WTC11 (cell line): ENCODE measurements at regions not wholly inside any gene's neighbourhood (a gene's known extent, or its start where the extent isn't known, plus 50 kb on each side); places are given as distances from the start of the nearest gene placed in this dataset.

Source experiments
- ATAC-seq: fragments of 200-7000 bp; cut with Tn5 transposase; 2 replicates; pipeline ENCODE4 v1.10.0; 2021; ENCODE audit warnings: mild to moderate bottlenecking, moderate library complexity
- CTCF ChIA-PET: fragments of 300-600 bp; sonication (Branson Sonifier 250); formaldehyde crosslinking; loops from one replicate; lab custom pipeline; 2021; ENCODE audit warnings: antibody characterized with exemption; lab: Charles Lee
- POLR2A ChIA-PET: fragments of 350-600 bp; sonication (Branson Sonifier 250); formaldehyde crosslinking; loops from one replicate; lab custom pipeline; 2021; ENCODE audit warnings: antibody characterized with exemption; lab: Charles Lee
- DNase-seq: peaks from one replicate; pipeline ENCODE4 v3.0.0; 2021; ENCODE audit warnings: low spot score
- H3K27ac Mint-ChIP-seq: 2 replicates; pipeline ENCODE4 v1.8.0; 2021; ENCODE audit warnings: mixed read lengths
- H3K27me3 Mint-ChIP-seq: 2 replicates; pipeline ENCODE4 v1.8.0; 2021; ENCODE audit warnings: low read depth, mild to moderate bottlenecking, moderate library complexity, mixed read lengths
- H3K36me3 Mint-ChIP-seq: 2 replicates; pipeline ENCODE4 v1.8.0; 2021; ENCODE audit warnings: mixed read lengths
- H3K4me1 Mint-ChIP-seq: 2 replicates; pipeline ENCODE4 v1.8.0; 2022; ENCODE audit warnings: mixed read lengths
- H3K4me3 Mint-ChIP-seq: 2 replicates; pipeline ENCODE4 v1.8.0; 2021; ENCODE audit warnings: mild to moderate bottlenecking, moderate library complexity, mixed read lengths
- H3K9me3 Mint-ChIP-seq: 2 replicates; pipeline ENCODE4 v1.8.0; 2021; ENCODE audit warnings: mixed read lengths
- FOXP1 ChIP-seq: sonication (generic); formaldehyde crosslinking; IDR thresholded peaks from 2 replicates; pipeline ENCODE4 v1.8.0; 2022; ENCODE audit warnings: missing genetic modification reagents, mild to moderate bottlenecking, moderate library complexity, borderline replicate concordance
- JUN ChIP-seq: sonication (generic); formaldehyde crosslinking; IDR thresholded peaks from 2 replicates; pipeline ENCODE4 v1.8.0; 2023; ENCODE audit warnings: mild to moderate bottlenecking, missing genetic modification reagents
- KAT7 ChIP-seq: sonication (generic); formaldehyde crosslinking; IDR thresholded peaks from 2 replicates; pipeline ENCODE4 v1.8.1; 2023; ENCODE audit warnings: missing genetic modification reagents, mild to moderate bottlenecking, borderline replicate concordance
- MXD4 ChIP-seq: fragments of 250-450 bp; sonication (Bioruptor Pico); IDR thresholded peaks from 2 replicates; pipeline ENCODE4 v1.8.0; 2021; ENCODE audit warnings: mild to moderate bottlenecking, moderate library complexity, borderline replicate concordance
- NR3C1 ChIP-seq: sonication (generic); formaldehyde crosslinking; conservative IDR thresholded peaks from 2 replicates; pipeline ENCODE4 v1.8.1; 2023; ENCODE audit warnings: low read depth, mild to moderate bottlenecking, missing genetic modification reagents
- PRRX2 ChIP-seq: fragments of 250-450 bp; sonication (Bioruptor Pico); IDR thresholded peaks from 2 replicates; pipeline ENCODE4 v1.8.0; 2021; ENCODE audit warnings: mild to moderate bottlenecking
- ZNF121 ChIP-seq: sonication (generic); formaldehyde crosslinking; IDR thresholded peaks from 2 replicates; pipeline ENCODE4 v1.8.0; 2023; ENCODE audit warnings: missing genetic modification reagents
- ZNF219 ChIP-seq: sonication (generic); formaldehyde crosslinking; IDR thresholded peaks from 2 replicates; pipeline ENCODE4 v1.8.0; 2023; ENCODE audit warnings: missing genetic modification reagents, mild to moderate bottlenecking, borderline replicate concordance
- ZNF396 ChIP-seq: fragments of 250-450 bp; sonication (Bioruptor Pico); IDR thresholded peaks from 2 replicates; pipeline ENCODE4 v1.8.0; 2021; ENCODE audit warnings: mild to moderate bottlenecking, moderate library complexity, borderline replicate concordance
- ZNF416 ChIP-seq: fragments of 250-450 bp; sonication (Bioruptor Pico); IDR thresholded peaks from 2 replicates; pipeline ENCODE4 v1.9.0; 2021; ENCODE audit warnings: mild to moderate bottlenecking, inconsistent platforms
- TF ChIP-seq, protein P1 (sequence below): sonication (generic); formaldehyde crosslinking; IDR thresholded peaks from 2 replicates; pipeline ENCODE4 v1.8.1; 2023; ENCODE audit warnings: mild to moderate bottlenecking, missing genetic modification reagents, moderate library complexity
- TF ChIP-seq, protein P2 (sequence below): sonication (generic); formaldehyde crosslinking; IDR thresholded peaks from 2 replicates; pipeline ENCODE4 v1.8.1; 2023; ENCODE audit warnings: mild to moderate bottlenecking, missing genetic modification reagents
- TF ChIP-seq, protein P3 (sequence below): sonication (generic); formaldehyde crosslinking; IDR thresholded peaks from 2 replicates; pipeline ENCODE4 v1.8.1; 2023; ENCODE audit warnings: mild to moderate bottlenecking, missing genetic modification reagents
- TF ChIP-seq, protein P4 (sequence below): sonication (generic); formaldehyde crosslinking; IDR thresholded peaks from 2 replicates; pipeline ENCODE4 v1.8.1; 2023; ENCODE audit warnings: mild to moderate bottlenecking, moderate library complexity, missing genetic modification reagents
- TF ChIP-seq, protein P5 (sequence below): sonication (generic); formaldehyde crosslinking; IDR thresholded peaks from 2 replicates; pipeline ENCODE4 v1.8.1; 2022; ENCODE audit warnings: mild to moderate bottlenecking, missing genetic modification reagents, moderate library complexity, borderline replicate concordance
- TF ChIP-seq, protein P6 (sequence below): sonication (generic); formaldehyde crosslinking; IDR thresholded peaks from 2 replicates; pipeline ENCODE4 v1.8.1; 2023; ENCODE audit warnings: mild to moderate bottlenecking, missing genetic modification reagents, borderline replicate concordance
- TF ChIP-seq, protein P7 (sequence below): fragments of 250-450 bp; sonication (Bioruptor Pico); IDR thresholded peaks from 2 replicates; pipeline ENCODE4 v1.9.0; 2021; ENCODE audit warnings: mild to moderate bottlenecking

DNA sequence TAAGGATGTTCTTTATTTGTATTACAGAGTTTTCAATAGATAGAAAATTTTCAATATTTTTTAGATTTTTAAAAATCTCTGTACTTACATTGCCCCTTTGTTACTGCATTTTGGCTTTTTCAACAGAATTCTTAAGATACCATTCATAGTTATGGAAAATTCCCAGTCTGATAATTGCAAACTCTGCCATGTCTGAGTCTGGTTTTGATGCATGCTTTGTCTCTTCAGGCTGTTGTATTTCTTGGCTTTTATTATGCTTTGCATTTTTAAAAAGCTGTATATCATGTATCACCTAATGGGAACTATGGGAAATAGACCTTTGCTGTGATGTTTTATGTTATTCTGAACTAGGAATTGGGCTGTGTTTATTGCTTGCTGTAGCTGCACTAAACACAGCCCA is 898.9 kb upstream of the ADGRB3 start (continued):
- TF ChIP-seq, protein P1, sequence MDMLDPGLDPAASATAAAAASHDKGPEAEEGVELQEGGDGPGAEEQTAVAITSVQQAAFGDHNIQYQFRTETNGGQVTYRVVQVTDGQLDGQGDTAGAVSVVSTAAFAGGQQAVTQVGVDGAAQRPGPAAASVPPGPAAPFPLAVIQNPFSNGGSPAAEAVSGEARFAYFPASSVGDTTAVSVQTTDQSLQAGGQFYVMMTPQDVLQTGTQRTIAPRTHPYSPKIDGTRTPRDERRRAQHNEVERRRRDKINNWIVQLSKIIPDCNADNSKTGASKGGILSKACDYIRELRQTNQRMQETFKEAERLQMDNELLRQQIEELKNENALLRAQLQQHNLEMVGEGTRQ (CRISPR knock-in tag) = no peak
- TF ChIP-seq FOXP1 (CRISPR knock-in tag) (no peak), JUN (no peak), MXD4 (no peak), ZNF416 (CRISPR knock-in tag) (no peak), ZNF121 (CRISPR knock-in tag) (no peak), PRRX2 (CRISPR knock-in tag) (no peak)
- TF ChIP-seq, protein P2, sequence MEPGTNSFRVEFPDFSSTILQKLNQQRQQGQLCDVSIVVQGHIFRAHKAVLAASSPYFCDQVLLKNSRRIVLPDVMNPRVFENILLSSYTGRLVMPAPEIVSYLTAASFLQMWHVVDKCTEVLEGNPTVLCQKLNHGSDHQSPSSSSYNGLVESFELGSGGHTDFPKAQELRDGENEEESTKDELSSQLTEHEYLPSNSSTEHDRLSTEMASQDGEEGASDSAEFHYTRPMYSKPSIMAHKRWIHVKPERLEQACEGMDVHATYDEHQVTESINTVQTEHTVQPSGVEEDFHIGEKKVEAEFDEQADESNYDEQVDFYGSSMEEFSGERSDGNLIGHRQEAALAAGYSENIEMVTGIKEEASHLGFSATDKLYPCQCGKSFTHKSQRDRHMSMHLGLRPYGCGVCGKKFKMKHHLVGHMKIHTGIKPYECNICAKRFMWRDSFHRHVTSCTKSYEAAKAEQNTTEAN = no peak
- TF ChIP-seq, protein P3, sequence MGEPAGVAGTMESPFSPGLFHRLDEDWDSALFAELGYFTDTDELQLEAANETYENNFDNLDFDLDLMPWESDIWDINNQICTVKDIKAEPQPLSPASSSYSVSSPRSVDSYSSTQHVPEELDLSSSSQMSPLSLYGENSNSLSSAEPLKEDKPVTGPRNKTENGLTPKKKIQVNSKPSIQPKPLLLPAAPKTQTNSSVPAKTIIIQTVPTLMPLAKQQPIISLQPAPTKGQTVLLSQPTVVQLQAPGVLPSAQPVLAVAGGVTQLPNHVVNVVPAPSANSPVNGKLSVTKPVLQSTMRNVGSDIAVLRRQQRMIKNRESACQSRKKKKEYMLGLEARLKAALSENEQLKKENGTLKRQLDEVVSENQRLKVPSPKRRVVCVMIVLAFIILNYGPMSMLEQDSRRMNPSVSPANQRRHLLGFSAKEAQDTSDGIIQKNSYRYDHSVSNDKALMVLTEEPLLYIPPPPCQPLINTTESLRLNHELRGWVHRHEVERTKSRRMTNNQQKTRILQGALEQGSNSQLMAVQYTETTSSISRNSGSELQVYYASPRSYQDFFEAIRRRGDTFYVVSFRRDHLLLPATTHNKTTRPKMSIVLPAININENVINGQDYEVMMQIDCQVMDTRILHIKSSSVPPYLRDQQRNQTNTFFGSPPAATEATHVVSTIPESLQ (CRISPR knock-in tag) = no peak
- TF ChIP-seq, protein P4, sequence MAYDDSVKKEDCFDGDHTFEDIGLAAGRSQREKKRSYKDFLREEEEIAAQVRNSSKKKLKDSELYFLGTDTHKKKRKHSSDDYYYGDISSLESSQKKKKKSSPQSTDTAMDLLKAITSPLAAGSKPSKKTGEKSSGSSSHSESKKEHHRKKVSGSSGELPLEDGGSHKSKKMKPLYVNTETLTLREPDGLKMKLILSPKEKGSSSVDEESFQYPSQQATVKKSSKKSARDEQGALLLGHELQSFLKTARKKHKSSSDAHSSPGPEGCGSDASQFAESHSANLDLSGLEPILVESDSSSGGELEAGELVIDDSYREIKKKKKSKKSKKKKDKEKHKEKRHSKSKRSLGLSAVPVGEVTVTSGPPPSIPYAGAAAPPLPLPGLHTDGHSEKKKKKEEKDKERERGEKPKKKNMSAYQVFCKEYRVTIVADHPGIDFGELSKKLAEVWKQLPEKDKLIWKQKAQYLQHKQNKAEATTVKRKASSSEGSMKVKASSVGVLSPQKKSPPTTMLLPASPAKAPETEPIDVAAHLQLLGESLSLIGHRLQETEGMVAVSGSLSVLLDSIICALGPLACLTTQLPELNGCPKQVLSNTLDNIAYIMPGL (CRISPR knock-in tag) = no peak
- TF ChIP-seq, protein P5, sequence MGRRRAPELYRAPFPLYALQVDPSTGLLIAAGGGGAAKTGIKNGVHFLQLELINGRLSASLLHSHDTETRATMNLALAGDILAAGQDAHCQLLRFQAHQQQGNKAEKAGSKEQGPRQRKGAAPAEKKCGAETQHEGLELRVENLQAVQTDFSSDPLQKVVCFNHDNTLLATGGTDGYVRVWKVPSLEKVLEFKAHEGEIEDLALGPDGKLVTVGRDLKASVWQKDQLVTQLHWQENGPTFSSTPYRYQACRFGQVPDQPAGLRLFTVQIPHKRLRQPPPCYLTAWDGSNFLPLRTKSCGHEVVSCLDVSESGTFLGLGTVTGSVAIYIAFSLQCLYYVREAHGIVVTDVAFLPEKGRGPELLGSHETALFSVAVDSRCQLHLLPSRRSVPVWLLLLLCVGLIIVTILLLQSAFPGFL (CRISPR knock-in tag) = no peak
- TF ChIP-seq, protein P6, sequence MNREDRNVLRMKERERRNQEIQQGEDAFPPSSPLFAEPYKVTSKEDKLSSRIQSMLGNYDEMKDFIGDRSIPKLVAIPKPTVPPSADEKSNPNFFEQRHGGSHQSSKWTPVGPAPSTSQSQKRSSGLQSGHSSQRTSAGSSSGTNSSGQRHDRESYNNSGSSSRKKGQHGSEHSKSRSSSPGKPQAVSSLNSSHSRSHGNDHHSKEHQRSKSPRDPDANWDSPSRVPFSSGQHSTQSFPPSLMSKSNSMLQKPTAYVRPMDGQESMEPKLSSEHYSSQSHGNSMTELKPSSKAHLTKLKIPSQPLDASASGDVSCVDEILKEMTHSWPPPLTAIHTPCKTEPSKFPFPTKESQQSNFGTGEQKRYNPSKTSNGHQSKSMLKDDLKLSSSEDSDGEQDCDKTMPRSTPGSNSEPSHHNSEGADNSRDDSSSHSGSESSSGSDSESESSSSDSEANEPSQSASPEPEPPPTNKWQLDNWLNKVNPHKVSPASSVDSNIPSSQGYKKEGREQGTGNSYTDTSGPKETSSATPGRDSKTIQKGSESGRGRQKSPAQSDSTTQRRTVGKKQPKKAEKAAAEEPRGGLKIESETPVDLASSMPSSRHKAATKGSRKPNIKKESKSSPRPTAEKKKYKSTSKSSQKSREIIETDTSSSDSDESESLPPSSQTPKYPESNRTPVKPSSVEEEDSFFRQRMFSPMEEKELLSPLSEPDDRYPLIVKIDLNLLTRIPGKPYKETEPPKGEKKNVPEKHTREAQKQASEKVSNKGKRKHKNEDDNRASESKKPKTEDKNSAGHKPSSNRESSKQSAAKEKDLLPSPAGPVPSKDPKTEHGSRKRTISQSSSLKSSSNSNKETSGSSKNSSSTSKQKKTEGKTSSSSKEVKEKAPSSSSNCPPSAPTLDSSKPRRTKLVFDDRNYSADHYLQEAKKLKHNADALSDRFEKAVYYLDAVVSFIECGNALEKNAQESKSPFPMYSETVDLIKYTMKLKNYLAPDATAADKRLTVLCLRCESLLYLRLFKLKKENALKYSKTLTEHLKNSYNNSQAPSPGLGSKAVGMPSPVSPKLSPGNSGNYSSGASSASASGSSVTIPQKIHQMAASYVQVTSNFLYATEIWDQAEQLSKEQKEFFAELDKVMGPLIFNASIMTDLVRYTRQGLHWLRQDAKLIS (CRISPR knock-in tag) = no peak
- TF ChIP-seq, protein P7, sequence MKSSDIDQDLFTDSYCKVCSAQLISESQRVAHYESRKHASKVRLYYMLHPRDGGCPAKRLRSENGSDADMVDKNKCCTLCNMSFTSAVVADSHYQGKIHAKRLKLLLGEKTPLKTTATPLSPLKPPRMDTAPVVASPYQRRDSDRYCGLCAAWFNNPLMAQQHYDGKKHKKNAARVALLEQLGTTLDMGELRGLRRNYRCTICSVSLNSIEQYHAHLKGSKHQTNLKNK (CRISPR knock-in tag) = no peak
- TF ChIP-seq, all 79 proteins: peak for 0

DNA sequence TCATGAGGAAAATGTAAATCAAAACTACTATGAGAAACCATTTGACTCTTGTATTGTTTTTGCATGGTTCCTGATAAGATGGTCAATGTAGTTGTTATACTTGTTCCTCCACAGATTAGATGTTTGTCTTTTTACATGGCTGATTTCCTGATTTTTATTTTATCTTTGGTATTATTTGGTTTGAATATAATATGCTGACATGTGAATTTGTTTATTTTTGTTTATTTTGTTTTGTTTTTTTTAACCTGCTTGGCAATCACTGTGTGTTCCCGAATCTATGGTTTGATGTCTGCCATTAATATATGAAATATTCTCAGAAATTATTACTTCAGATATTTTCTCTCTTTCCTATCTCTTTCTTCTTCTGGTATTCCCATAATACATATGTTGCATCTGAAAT is 899.5 kb upstream of the ADGRB3 start:
- ChIA-PET POLR2A (no interaction called here), CTCF (no interaction called here)
- ATAC-seq (no peak), DNase-seq (no peak)
- peaks cover 31% of the 10 kb centered on the region for H3K36me3 Mint-ChIP-seq
- H3K4me1 Mint-ChIP-seq = no peaks in the 10 kb centered on the region
- peaks cover 43% of the 10 kb centered on the region for H3K9me3 Mint-ChIP-seq
- H3K27me3 Mint-ChIP-seq = no peaks in the 10 kb centered on the region
- H3K4me3 Mint-ChIP-seq = no peak overlapping the region
- no peak overlapping the region for H3K27ac Mint-ChIP-seq
- TF ChIP-seq, protein P3 (CRISPR knock-in tag) = no peak
- TF ChIP-seq NR3C1 (CRISPR knock-in tag) = no peak
- TF ChIP-seq ZNF396 = no peak
- no peak for TF ChIP-seq KAT7
- TF ChIP-seq ZNF219 = no peak
- TF ChIP-seq ZNF416 (CRISPR knock-in tag) = no peak
- TF ChIP-seq, protein P1 (CRISPR knock-in tag) = no peak
